HG03039 (cell line): ENCODE measurements at regions not wholly inside any gene's neighbourhood (a gene's known extent, or its start where the extent isn't known, plus 50 kb on each side); places are given as distances from the start of the nearest gene placed in this dataset.
"Not testable (repeated sequence)": the region's sequence is repeated elsewhere in the genome, so short reads cannot be mapped to it uniquely, and the experiment has no call there.

Source experiments
- ATAC-seq: cut with Tn5 transposase; IDR thresholded peaks from one replicate; pipeline ENCODE4 v1.9.1; 2021; ENCODE audit warnings: mild to moderate bottlenecking, moderate library complexity; ENCODE audit not compliant: unreplicated experiment

GRCh38 chr4:160549951-160550519, 1447.2 kb downstream of the RAPGEF2 start:
- not testable (repeated sequence) for ATAC-seq

- no peak for ATAC-seq
Observed at GRCh38 chr4:160562661-160563060, 1459.8 kb downstream of the RAPGEF2 start.

GRCh38 chr4:160563552-160564282, 1460.8 kb downstream of the RAPGEF2 start:
- ATAC-seq = no peak

GRCh38 chr4:160567634-160568033, 1464.8 kb downstream of the RAPGEF2 start:
- ATAC-seq = no peak

- ATAC-seq = no peak
Observed at GRCh38 chr4:160570271-160570670, 1467.4 kb downstream of the RAPGEF2 start.

GRCh38 chr4:160574272-160574671, 1471.4 kb downstream of the RAPGEF2 start:
- ATAC-seq = not testable (repeated sequence)

- no peak for ATAC-seq
Observed at GRCh38 chr4:160580581-160580980, 1477.7 kb downstream of the RAPGEF2 start.

- no peak for ATAC-seq
Observed at GRCh38 chr4:160592258-160592657, 1489.4 kb downstream of the RAPGEF2 start.

- ATAC-seq = no peak
Observed at GRCh38 chr4:160595646-160596045, 1492.8 kb downstream of the RAPGEF2 start.

GRCh38 chr4:160604541-160604940, 1501.7 kb downstream of the RAPGEF2 start:
- ATAC-seq = no peak

GRCh38 chr4:160611181-160611580, 1508.3 kb downstream of the RAPGEF2 start:
- ATAC-seq = no peak

GRCh38 chr4:160631044-160631443, 1528.2 kb downstream of the RAPGEF2 start:
- no peak for ATAC-seq

GRCh38 chr4:160652790-160653189, 1511.0 kb downstream of the FSTL5 start:
- no peak for ATAC-seq

- ATAC-seq = no peak
Observed at GRCh38 chr4:160675550-160675949, 1488.2 kb downstream of the FSTL5 start.

GRCh38 chr4:160685729-160686128, 1478.1 kb downstream of the FSTL5 start:
- ATAC-seq = no peak

- no peak for ATAC-seq
Observed at GRCh38 chr4:160701671-160702070, 1462.1 kb downstream of the FSTL5 start.

- ATAC-seq = no peak
Observed at GRCh38 chr4:160709026-160709425, 1454.8 kb downstream of the FSTL5 start.

GRCh38 chr4:160709546-160709945, 1454.3 kb downstream of the FSTL5 start:
- no peak for ATAC-seq

- no peak for ATAC-seq
Observed at GRCh38 chr4:160716551-160716950, 1447.2 kb downstream of the FSTL5 start.

- no peak for ATAC-seq
Observed at GRCh38 chr4:160717848-160718247, 1446.0 kb downstream of the FSTL5 start.

- no peak for ATAC-seq
Observed at GRCh38 chr4:160724063-160724462, 1439.7 kb downstream of the FSTL5 start.

GRCh38 chr4:160745126-160745525, 1418.7 kb downstream of the FSTL5 start:
- ATAC-seq = no peak

- not testable (repeated sequence) for ATAC-seq
Observed at GRCh38 chr4:160746585-160746984, 1417.2 kb downstream of the FSTL5 start.
